Hepatocyte (in vitro differentiated cells): ENCODE measurements at regions not wholly inside any gene's neighbourhood (a gene's known extent, or its start where the extent isn't known, plus 50 kb on each side); places are given as distances from the start of the nearest gene placed in this dataset.

Source experiments
- CTCF ChIP-seq: fragments of 200-600 bp; sonication (generic); IDR thresholded peaks from 2 replicates; pipeline ENCODE4 v1.5.1; 2016; ENCODE audit warnings: antibody characterized with exemption, mild to moderate bottlenecking; ENCODE audit not compliant: poor library complexity
- EZH2 ChIP-seq: fragments of 200-600 bp; sonication (generic); IDR thresholded peaks from 2 replicates; pipeline ENCODE4 v1.6.1; 2016; ENCODE audit warnings: antibody characterized with exemption, mild to moderate bottlenecking, borderline replicate concordance

GRCh38 chr18:41077076-41077475, 878.0 kb upstream of the PIK3C3 start:
- TF ChIP-seq CTCF (no peak), EZH2 (no peak)
